Epithelial cell of esophagus (primary cell): ENCODE measurements at regions not wholly inside any gene's neighbourhood (a gene's known extent, or its start where the extent isn't known, plus 50 kb on each side); places are given as distances from the start of the nearest gene placed in this dataset.

Source experiments
- DNase-seq: peaks from one replicate; pipeline ENCODE4 v3.0.0; 2010; ENCODE audit warnings: low read depth
- H3K4me3 ChIP-seq: 2 replicates; pipeline ENCODE4 v1.5.1; 2011; ENCODE audit warnings: mild to moderate bottlenecking, low read length, control low read depth
- TF ChIP-seq, protein P1 (sequence below): IDR thresholded peaks from 2 replicates; pipeline ENCODE4 v1.5.1; 2011; ENCODE audit warnings: low read depth, mild to moderate bottlenecking, low read length, control low read depth, inconsistent platforms; ENCODE audit not compliant: insufficient read depth; ENCODE audit errors: missing control alignments

DNA sequence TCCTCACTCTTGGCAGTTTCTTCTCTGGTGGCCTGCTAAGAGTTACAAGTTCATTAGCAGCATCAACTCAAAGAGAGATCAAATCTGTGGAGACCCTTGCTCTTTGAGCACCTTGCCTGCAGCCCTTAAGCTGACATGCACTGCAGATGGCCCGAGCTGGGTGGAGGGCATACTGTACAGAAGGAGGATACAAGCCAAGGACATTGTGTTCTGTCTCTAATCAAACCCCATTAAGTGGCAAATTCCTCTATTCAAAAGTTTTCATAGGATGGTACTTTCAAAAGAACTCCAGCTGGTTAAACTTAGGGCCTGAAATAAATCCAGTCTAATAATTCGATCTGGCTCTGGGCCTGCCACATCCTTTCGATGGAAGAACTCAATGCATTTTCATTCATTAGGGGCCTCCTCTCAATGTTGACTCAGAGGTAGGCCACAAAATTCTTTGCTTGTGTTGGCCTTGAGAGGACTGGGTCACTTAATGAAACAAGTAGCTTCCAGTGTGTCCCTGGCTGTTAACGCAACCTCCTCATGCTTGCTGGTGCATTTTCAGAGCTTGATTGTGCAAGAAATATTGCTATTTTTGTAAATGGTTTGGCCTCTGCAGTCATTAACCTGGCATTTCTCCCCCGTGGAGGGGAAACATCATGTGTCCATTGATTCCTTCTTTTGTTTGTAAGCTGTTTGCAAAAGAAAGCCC lies 318.2 kb downstream of the NUAK1 start:
- peak; percentile 13 for DNase-seq
- no peak overlapping the region for H3K4me3 ChIP-seq
- TF ChIP-seq, protein P1, sequence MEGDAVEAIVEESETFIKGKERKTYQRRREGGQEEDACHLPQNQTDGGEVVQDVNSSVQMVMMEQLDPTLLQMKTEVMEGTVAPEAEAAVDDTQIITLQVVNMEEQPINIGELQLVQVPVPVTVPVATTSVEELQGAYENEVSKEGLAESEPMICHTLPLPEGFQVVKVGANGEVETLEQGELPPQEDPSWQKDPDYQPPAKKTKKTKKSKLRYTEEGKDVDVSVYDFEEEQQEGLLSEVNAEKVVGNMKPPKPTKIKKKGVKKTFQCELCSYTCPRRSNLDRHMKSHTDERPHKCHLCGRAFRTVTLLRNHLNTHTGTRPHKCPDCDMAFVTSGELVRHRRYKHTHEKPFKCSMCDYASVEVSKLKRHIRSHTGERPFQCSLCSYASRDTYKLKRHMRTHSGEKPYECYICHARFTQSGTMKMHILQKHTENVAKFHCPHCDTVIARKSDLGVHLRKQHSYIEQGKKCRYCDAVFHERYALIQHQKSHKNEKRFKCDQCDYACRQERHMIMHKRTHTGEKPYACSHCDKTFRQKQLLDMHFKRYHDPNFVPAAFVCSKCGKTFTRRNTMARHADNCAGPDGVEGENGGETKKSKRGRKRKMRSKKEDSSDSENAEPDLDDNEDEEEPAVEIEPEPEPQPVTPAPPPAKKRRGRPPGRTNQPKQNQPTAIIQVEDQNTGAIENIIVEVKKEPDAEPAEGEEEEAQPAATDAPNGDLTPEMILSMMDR, result no peak

- TF ChIP-seq, protein P1, result no peak
- no peak for DNase-seq
- H3K4me3 ChIP-seq, result no peak overlapping the region
Observed at GRCh38 chr12:105822131-105823105, 316.3 kb downstream of the NUAK1 start.

DNA sequence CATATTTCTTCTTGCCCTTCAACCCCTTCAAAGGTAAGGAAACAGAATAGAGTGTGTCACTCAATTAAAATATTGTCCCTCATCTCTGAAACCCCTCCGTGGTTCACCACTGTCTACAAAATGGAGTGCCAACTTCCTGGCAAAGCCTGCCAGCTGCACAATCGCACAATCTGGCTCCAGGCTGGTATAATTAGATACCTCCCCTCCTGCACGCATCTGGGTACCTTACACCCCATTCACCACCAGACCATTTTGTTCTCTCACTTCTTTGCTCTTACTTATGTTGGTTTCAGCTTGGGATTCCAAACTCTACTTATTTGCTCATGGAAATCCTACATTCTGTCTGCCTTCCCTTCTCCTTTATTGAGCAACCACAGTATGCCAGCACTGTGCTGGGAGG lies 314.9 kb downstream of the NUAK1 start:
- DNase-seq, result no peak
- TF ChIP-seq, protein P1, result no peak
- no peak overlapping the region for H3K4me3 ChIP-seq

DNA sequence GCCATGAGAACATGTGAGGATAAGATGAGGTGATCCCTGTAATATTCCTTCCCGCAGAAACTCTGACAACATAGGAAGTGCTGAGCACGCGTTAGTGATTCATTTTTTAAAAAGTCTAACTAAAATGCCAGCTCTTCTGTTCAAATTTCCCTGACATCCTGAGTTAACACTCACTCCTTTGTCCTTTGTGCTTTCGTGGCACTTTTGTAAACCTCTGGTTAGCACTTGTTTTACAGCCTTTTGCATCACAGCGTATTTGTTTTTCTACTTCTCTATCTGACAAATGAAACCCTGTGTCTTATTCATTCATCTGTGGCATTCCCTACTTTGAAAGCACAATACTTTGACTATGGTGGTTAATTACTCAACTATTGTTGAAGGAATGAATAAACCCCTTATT lies 313.6 kb downstream of the NUAK1 start:
- H3K4me3 ChIP-seq, result no peak overlapping the region
- TF ChIP-seq, protein P1, result no peak
- DNase-seq, result peak; percentile 65

DNA sequence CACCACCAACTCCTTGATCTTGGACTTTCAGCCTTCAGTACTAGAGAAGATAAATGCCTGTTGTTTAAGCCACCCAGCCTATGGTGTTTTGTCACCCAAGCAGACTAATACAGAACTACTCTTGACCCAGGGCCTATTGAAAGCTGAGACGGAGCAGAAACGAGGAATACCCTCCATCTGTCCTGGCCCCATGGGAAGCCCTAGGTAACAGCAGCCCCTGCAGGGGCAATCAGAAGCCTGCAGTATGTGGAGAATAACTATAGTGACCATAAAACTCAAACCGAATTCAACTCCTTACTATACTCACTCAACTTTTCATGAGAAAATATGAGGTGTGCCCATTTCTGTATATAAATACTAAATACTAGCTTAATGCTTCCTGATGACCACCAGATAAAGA lies 307.4 kb downstream of the NUAK1 start:
- no peak overlapping the region for H3K4me3 ChIP-seq
- DNase-seq, result no peak
- TF ChIP-seq, protein P1, result no peak

GRCh38 chr12:105832021-105832420 lies 306.7 kb downstream of the NUAK1 start:
- DNase-seq, result no peak
- TF ChIP-seq, protein P1, result no peak
- no peak overlapping the region for H3K4me3 ChIP-seq
